ENCODE measurements at regions not wholly inside any gene's neighbourhood (a gene's known extent, or its start where the extent isn't known, plus 50 kb on each side); places are given as distances from the start of the nearest gene placed in this dataset.

DNA sequence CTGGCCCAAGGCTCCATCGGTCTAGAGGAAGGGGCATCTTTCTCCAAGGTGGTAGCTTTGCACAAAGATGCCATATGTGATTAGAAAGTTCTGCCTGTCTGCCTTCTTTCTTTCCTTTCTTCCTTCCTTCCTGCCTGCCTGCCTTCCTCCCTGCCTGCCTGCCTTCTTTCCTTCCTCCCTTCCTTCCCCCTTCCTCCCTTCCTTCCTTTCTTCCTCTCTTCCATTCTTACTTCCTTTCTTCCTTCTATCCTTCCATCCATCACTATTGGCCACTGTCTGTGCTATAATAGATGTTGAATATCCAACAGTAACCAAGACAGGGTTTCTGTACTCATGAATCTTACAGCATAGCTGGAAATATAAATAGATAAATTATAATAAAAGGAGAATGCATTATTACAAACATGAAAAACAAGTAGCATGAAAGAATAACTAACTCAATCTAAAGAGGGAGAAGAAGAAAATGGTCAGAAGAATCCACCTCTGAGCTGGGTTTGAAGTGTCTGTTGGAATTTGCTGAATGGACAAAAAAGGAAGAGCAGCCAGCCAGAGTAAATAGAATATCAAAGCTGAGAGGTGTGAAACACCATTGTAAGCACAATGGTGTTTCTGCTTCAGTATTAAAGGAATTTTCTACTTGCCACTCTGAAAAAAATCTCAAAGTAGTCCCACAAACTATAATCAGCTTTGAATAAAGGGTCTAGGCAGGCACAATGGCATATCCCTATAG, 250.6 kb upstream of the NR5A2 start:
- no peak for DNase-seq

DNA sequence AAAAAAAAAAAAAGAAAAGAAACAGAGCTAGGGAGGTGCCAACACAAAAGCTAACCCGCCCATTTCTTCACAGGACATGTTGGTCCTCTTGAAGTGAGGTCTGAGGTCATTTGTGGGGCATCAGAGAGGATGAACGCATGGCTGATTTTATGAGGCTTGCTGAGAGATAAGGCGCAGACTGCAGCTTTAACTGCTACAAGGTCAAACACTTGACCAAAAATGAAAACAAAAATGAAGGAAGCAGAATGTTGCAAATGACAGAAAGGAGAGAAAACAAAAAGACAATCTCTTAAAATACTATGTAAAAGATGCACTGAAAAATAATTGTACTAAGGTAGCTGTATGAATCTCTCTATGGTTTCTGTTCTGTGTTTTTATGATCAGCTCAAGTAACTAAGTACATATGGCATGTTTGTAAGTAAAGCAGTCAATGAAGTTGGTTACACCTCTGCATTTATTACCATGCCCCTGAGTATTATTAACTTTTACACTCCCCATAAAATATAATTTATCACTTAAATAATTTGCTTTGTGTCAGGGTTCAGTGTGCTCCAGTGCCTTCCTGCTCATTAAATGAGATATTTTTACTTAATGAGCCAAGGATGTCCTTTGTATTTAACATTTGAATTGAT, 249.1 kb upstream of the NR5A2 start:
- no peak for DNase-seq

DNA sequence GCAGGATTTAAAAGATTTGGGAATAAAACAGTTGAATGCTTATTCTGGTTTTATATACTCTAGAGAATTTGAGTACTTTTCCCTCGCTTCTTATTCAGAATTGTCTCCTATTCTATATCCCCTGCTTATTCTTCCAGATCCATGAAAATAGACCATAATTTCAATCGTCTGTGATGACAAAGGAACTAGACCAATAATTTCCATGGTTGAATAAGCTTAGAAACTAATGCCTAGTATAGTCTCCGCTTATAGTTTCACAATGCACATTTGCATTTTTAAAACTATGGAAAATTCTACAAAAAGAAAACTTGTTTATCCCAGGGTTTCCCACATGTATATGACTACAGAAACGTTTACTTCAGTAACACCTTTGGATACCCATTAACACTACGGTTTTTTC, 247.4 kb upstream of the NR5A2 start:
- DNase-seq: no peak

DNA sequence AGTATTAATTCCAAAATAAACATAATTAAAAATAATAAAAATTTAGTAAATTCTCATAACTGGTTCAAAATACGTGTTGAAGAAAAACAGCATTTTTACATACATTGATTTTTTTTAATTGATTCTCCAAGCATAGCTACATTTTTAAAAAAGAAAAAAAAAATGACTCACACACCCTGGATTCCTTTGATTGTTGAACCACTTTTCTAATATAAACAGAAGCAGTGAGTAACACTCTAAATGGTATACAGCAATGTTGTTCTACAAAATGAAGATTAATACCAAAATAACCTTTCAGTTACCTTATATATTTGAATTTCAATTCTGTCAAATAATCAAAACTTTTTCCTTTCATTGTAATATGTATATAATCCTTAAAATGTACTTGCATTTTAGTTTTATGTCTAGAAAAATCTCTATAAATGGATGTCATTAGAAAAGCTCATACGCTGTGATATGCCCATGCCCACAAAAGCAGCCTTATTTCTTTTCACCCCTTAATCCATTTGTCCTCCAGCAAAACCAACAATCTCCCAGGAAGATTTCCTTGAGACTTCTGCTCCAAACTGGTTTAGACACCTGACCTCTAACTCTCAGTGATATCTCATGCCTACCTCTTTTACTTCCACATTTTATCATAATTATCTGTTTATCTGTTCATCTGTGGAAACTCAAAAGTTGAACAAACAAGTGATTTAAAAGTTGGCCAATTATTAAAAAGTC, 246.4 kb upstream of the NR5A2 start:
- DNase-seq: no peak

DNA sequence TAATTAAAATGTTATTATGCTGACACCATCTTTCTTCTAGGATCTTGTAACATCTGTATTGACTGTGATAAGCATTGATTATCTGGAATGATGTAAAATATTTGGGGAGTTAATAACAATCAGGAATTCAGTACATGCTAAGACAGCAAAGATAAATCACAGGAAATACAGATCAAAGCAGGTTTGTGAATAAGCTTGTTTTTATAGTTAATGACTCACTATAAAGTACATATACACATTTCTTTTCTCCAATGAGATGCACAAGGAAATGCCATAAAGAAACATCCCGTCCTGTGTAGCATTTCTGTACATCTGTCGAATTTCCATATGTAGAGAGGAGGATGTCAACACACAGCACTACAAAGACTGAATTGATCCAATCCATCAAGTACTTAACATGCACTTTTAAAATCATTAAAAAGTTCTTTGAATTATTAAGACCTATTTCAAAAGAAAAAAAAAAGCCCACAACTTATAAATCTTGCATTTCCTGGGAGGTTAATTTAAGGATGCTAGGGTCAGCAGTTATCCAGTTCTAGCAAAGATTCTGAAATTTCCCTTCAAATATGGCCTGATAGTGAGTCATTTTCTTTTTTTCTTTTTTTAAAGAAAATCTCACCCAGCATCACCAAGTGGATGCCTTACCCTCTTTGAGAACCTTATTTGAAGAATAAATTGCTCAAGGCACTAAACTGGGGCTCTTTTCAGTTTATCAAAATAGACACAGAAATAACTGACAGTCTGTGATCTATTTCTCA, 243.2 kb upstream of the NR5A2 start:
- DNase-seq: no peak

DNA sequence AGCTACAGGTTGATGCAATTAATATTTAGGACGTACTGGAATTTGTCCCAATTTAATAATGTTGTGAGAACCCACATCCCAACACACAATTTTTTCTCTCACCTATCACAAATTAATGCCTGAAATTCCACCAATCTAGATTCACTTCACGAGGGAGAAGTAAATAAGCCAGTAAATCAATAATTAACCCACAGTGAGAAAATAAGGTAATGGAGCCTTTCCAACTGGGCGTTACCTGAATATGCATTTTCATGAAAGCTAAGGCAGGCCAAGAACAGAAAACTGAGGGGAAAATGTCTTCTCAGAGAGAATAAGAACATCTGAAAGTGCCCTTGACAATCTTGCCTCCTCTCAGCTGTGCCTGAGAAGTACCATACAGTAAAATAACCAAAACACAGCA, 240.8 kb upstream of the NR5A2 start:
- DNase-seq: no peak

DNA sequence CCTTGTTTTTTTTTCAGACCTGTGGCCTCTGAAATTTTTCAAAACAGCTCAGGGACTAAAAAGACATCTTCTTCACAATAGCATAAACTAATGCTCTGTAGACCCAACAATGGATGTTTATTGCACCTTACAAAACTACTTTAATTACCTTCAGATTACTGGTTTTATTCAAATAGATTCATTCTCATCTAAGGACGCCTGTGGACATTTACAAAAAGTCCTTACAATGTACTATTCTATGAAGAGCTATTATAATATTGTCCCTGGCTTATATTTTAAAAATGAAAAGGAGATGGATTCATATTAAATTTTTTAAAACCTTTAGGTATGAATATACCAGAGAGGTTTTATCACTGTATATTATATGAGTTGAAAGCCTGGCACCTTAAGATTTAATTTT, 238.4 kb upstream of the NR5A2 start:
- DNase-seq: no peak

DNA sequence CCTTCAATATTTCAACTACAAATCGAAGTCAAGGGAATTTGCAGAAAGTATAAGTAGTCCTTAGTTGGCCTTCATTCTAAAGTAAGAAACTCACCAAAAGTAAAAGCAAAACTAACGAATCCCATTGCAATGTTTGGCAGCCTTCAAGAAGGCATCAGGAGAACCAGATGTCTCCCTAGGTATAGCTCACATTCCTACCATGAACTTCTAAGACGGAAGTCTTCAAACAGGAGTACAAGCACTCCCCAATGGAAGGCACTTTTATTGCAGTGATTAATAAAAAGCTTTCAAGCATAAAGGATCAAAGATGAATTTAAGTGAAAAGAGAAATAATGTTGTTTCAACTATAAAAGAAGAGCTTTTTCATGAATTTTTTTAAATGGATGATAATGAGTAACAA, 236.0 kb upstream of the NR5A2 start:
- no peak for DNase-seq

DNA sequence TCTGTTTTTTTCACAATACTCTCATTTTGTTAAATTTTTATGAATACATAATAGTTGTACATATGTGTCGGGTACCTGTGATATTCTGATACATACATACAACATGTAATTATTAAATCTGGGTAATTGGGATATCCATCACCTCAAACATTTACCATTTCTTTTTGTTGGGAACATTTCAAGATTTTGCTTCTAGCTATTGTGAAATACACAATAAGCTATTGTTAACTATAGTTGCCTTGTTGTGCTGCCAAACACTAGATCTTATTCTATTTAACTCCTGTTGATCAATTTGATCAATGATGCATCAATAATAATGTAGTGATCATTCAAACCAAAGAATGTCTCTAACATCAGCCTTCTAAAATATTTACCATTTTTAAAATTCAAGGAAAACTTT, 234.6 kb upstream of the NR5A2 start:
- DNase-seq: no peak

DNA sequence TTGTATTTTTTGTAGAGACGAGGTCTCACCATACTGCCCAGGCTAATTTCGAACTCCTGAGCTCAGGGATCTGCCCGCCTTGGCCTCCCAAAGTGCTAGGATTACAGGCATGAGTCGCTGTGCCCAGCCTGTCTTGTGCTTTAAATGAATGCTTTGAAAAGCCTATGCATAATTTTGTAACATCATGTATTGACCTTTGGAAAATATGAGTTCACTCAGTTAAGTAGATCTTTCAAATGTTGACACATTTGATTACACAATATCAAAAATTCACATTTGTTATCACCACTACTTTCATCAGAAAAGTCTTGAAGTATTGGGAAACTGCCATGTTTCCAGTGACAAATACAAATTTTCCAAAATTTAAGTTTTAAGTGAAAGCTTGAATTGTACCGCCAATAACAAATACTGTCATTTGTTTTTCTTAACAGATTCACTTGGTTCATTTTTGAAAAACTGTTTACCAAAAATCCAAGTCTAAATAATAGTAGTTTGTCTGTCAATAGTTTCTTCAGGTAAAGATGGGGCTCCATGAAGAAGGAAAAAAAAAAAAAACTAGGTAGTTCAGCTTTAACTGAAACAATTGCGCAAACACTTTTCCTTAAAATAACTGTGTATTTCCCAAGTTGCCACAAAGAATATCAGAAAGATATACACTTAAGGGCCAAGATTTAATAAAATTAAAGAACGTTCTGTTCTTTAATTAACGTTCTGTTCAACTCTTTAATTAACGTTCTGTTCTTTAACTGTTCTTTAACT, 233.2 kb upstream of the NR5A2 start:
- DNase-seq: no peak

DNA sequence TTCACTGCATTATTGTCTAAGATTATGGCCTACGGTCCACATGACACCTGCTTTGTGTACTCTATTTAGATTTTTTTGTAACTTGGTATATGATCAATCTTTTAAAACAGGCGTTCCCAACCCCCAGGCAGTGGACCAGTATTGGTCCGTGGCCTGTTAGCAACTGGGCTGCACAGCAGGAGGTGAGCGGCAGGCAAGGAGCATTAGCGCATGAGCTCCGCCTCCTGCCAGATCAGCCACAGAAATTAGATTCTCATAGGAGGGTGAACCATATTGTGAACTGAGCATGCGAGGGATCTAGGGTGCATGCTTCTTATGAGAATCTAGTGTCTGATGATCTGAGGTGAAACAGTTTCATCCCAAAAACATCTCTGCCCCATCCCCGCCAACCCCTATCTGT, 228.4 kb upstream of the NR5A2 start:
- DNase-seq: no peak

DNA sequence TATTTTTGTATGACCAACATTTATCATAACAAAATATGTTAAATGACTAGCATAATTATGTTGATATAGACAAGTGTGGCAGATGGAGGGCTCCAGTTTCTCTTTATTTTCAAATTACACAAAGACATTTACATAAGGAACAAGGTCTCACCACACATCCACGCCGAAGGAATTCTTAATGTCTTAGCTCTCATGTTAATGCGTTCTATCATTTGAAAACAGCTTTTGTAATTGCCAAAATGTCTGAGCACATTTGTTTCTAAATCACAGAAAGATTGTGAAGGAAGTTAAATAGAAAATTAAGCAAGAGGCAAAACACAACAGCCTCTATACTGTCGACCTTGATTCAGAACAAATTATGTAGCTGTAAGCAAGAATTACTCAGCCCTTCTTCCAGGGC, 223.0 kb upstream of the NR5A2 start:
- no peak for DNase-seq

DNA sequence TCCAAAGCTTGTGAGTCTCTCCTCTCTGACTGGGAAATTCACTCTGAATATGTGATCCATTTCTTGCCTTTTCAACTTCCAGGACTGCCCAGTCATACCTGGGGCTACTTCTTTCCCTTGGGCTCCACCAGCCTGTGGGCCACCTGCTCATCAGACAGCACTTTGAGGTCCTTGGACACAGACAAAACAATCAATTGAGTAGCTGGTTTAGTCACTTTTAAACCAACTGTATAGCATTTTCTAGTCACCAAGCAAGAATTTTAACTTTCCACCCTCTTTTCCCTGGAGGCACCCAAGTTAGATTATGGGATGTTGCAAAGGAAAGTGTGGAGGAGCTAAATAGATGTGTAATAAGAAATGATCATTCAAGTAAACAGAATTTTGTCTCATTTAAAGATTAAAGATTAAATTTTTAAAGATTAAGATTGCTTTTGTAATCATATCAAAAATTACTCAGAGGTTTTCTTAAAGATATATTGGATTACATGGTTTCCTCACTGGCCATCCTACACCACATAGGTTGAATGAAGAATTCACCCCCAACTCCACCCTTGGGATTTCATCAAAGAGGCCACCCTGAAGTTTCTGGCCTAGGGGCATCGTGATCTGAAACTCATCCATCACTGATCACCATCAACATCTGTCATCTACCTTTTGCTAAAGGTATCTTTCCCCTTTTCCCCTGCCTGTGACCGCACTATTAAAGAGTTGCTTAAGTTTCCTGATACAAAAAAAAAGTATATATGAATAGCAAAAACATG, 219.2 kb upstream of the NR5A2 start:
- DNase-seq: no peak

DNA sequence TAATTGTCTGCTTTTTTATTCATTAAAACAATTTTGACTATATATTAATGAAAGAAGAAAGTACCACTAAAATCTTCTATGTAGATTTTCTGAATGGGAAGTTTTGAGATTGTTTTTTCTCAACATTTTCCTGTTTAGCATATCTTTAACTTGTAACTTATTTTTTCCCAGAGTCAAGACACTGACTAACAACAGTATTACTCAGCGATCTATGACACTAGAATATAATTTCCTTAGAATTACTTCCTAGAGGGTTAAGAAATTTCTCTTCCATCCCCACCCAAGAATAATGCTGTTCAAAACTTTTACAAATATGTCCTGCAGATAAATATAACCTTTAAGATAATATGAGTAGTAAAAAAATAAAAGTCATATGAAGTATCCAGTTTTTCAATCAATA, 218.2 kb upstream of the NR5A2 start:
- no peak for DNase-seq

DNA sequence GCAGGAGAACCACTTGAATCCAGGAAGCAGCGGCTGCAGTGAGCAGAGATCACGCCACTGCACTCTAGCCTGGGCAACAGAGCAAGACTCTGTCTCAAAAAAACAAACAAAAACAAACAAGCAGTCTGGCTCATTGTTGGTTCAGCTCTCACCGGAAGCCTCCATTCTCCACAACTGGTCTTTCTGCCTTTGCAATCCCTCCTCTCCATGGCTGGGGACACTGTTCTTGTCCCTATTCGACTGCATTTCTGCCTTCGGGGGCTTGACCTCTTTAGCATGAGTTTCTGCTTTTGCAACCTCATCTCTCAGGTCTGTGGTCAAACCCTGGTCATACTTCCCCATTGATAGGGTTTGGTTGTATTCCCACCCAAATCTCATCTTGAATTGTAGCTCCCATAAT, 216.3 kb upstream of the NR5A2 start:
- DNase-seq: no peak

DNA sequence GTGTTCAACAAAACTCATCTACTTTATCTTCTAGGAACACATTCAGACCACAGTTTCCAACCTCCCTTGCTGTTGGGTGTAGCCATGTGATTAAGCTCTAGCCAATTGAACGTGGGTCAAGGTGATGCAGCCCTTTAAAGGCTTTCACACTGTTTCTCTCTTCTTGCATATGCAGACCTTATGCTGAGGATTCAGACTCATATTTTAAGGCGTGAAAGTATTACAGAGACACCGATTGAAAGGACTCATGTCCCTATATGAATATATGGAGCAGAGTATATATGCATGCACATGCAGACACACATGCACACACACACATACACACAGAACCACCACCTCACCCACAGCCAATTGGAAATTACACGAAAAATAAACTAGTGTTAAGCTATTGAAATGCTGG, 214.3 kb upstream of the NR5A2 start:
- DNase-seq: no peak

DNA sequence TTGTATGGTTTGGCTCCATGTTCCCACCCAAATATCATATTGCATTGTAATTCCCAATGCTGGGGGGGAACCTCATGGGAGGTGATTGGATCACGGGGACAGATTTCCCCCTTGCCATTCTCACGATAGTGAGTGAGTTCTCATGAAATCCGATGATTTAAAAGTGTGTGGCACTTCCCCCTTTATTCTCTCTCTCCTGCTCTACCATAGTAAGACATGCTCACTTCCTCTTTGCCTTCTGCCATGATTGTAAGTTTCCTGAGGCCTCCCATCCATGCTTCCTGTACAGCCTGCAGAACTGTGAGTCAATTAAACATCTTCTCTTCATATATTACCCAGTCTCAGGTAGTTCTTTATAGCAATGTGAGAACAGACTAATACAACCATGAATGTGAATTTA, 211.6 kb upstream of the NR5A2 start:
- DNase-seq: no peak

DNA sequence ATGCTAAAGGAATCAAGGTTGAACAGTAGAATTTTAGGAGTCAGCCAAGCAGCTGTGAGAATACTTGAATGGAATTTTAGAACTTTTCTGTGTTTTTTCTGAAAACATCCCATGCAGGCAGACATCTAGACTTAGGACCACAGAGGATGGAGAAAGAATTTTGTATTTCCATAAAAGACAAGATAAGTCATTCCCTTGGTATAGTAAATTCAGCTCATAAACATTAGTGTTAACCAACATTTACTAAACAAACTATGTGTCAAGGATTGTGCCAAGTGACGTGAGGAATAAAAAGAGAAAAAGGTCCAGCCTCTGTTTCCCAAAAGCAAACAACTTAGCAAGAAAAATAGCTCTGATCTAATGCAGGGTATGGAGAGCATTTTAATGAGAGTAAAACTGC, 210.2 kb upstream of the NR5A2 start:
- DNase-seq: no peak

DNA sequence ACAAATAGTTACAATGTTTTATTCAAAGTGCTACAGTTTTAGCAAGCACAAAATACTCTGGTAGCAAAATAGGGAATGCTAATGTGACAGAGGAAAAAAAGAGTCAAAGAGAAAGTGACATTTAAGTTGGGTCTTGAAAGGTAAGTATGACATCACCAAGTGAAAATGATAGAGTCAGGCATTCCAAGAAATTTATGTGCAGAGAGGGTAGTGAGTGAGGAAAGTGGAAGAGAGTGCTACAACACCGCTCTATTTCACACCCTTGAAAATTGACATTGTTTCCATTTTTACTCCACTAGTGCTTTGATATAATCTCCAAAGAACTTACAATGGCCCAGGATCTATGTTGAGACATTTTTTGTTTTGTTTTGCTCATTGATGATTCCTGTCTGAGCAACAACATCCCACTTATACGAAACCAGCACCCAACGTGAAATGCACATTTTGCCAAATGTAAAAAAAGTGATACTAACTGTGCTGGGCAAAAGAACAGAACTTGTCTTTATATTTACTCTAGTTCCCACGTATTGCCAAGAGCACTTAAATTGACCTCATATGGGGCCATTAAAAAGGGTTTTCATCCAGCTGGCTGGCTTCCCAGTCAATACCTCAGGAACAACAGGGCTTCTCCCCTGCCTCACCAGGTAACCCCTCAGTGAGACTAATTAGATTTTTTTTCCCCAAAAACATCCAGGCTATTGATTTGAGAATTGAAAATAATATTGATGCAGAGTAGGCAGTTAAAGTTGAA, 206.3 kb upstream of the NR5A2 start:
- DNase-seq: no peak

DNA sequence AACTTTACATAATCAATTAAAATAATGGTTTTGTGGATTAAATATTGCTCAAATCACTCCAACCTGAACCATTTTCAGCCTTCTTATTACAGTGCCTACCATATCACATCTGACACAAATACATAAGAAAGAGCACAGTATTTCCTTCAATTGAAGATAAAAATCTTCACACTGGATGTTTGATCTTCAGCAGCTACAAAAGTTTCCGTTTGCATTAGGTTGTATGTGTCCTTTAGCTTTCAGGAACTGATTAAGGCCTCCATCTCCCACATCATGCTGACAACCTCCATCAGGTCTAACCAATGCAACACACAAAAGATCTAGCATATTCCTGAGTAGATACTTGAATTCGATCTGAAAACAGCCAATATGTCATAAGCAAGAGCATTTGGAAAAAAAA, 195.1 kb upstream of the NR5A2 start:
- no peak for DNase-seq

DNA sequence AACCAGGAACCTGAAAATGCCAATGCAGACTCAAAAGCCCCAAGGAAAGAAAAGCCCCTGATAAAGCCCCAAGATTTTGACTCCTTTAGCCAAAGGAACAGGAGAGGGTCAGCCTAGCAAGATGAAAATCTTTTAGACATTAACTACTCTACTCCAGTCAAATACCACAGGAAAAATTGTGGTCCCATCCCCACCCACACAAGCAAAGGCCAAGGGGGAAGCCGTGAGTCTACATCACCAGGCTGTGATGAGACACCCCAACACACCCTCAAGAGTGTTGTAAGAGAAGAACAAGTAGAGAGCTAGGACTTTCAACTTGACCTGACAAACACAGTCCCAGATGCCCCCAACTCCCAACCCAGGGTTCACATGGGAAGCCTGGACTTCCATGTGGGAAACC, 192.8 kb upstream of the NR5A2 start:
- no peak for DNase-seq

All from midbrain (tissue), 1 donor.